Upper lobe of left lung (tissue), 4 donors: ENCODE measurements at regions not wholly inside any gene's neighbourhood (a gene's known extent, or its start where the extent isn't known, plus 50 kb on each side); places are given as distances from the start of the nearest gene placed in this dataset.

Experiments used
- CTCF ChIP-seq, 6 experiments: fragments of 450-650 bp in 4 of 6; fragments of 200-600 bp in 2 of 6; sonication (generic) in 2 of 6; IDR thresholded peaks; one replicate each; pipeline ENCODE4 v1.5.1; 2016 to 2019; ENCODE audit warnings: antibody characterized with exemption in 6 of 6
- EP300 ChIP-seq, 4 donors: sonication (generic); formaldehyde crosslinking; IDR thresholded peaks; one replicate each; pipeline ENCODE4 v1.5.1; 2017; ENCODE audit warnings: antibody characterized with exemption in 4 of 4, control low read depth in 2 of 4
- POLR2A ChIP-seq, 4 donors: fragments of 450-650 bp; IDR thresholded peaks; one replicate each; pipeline ENCODE4 v1.5.1; 2016 to 2017; ENCODE audit warnings: antibody characterized with exemption in 4 of 4, mild to moderate bottlenecking in 2 of 4
- POLR2AphosphoS5 ChIP-seq, 2 donors: sonication (generic); formaldehyde crosslinking; IDR thresholded peaks; one replicate each; pipeline ENCODE4 v1.5.1; 2017; ENCODE audit warnings: antibody characterized with exemption in 2 of 2

GRCh38 chr3:188092648-188093047, 61.3 kb upstream of the LPP start:
- TF ChIP-seq CTCF (IDR thresholded peaks at IDR 0.05) (no peak), POLR2A (IDR thresholded peaks at IDR 0.05) (no peak), POLR2AphosphoS5 (IDR thresholded peaks at IDR 0.05) (no peak), EP300 (IDR thresholded peaks at IDR 0.05) (no peak)
